Lung (tissue), 11 donors: ENCODE measurements at regions not wholly inside any gene's neighbourhood (a gene's known extent, or its start where the extent isn't known, plus 50 kb on each side); places are given as distances from the start of the nearest gene placed in this dataset.
A peak's percentile ranks its signal among the peaks of the same experiment; 100 is the strongest.

Experiments
- ATAC-seq: fragments of 200-7000 bp; cut with Tn5 transposase; one replicate; pipeline ENCODE4 v1.9.1; 2020; ENCODE audit warnings: moderate number of reproducible peaks; ENCODE audit not compliant: insufficient read depth, low FRiP score
- DNase-seq, 3 donors: peaks; one replicate each; pipeline ENCODE4 v3.0.0-alpha.2; 2013 to 2017
- H3K27ac ChIP-seq, 2 donors: one replicate each; pipeline ENCODE4 v1.5.1; 2013; ENCODE audit warnings: mild to moderate bottlenecking in 2 of 2, moderate library complexity in 2 of 2, control low read depth in 1 of 2, inconsistent platforms in 1 of 2, low read depth in 1 of 2, low read length in 1 of 2
- H3K27me3 ChIP-seq, 3 donors: one replicate each; pipeline ENCODE4 v1.5.1; 2013; ENCODE audit warnings: low read length in 2 of 3; ENCODE audit not compliant: control insufficient read depth in 3 of 3, insufficient read depth in 3 of 3
- H3K36me3 ChIP-seq, 4 donors: one replicate each; pipeline ENCODE4 v1.5.1; 2013; ENCODE audit warnings: low read length in 4 of 4, mild to moderate bottlenecking in 1 of 4, moderate library complexity in 1 of 4; ENCODE audit not compliant: control insufficient read depth in 4 of 4, insufficient read depth in 4 of 4
- H3K4me1 ChIP-seq, 5 donors: one replicate each; pipeline ENCODE4 v1.5.1; 2013; ENCODE audit warnings: low read length in 5 of 5, mild to moderate bottlenecking in 2 of 5, moderate library complexity in 1 of 5; ENCODE audit not compliant: control insufficient read depth in 5 of 5, insufficient read depth in 5 of 5
- H3K4me3 ChIP-seq: one replicate; pipeline ENCODE4 v1.5.1; 2013; ENCODE audit warnings: mild to moderate bottlenecking, control low read depth, moderate library complexity
- H3K9ac ChIP-seq, 2 donors: one replicate each; pipeline ENCODE4 v1.5.1; 2013; ENCODE audit warnings: low read length in 2 of 2, control low read depth in 1 of 2; ENCODE audit not compliant: insufficient read depth in 1 of 2
- H3K9me3 ChIP-seq, 4 donors: one replicate each; pipeline ENCODE4 v1.5.1; 2013; ENCODE audit warnings: low read length in 3 of 4, mild to moderate bottlenecking in 1 of 4, moderate library complexity in 1 of 4; ENCODE audit not compliant: control insufficient read depth in 4 of 4, insufficient read depth in 3 of 4
- CTCF ChIP-seq: IDR thresholded peaks from 2 replicates; pipeline ENCODE4 v1.5.1; 2012; ENCODE audit warnings: mild to moderate bottlenecking; ENCODE audit errors: control extremely low read depth, extremely low read depth
- WGBS, 2 donors: extraction: QIAGEN DNeasy Blood & Tissue Kit; methylation state at CpG; one replicate each; pipeline ENCODE4 v1.1.7; 2013; 5-methylcytosine and 5-hydroxymethylcytosine counted together
- donor health status: control.
- donor health status: control.
- donor health status: Bipolar disorder and iron deficiency.
- donor health status: healthy.
- donor health status: DM: yes; HTN: yes; CAD: no.

- no peak overlapping the region for H3K4me3 ChIP-seq
- no peak for TF ChIP-seq CTCF
- no peaks in the 10 kb centered on the region for H3K4me1 ChIP-seq
- 83 to 90% methylated on average over 4 of the region's 4 CpGs for WGBS, 2 donors
- no peaks in the 10 kb centered on the region for H3K36me3 ChIP-seq
- H3K27me3 ChIP-seq, result no peaks in the 10 kb centered on the region
- H3K9ac ChIP-seq, result no peak overlapping the region
- H3K27ac ChIP-seq, result no peak overlapping the region
- H3K9me3 ChIP-seq, result no peaks in the 10 kb centered on the region
- ATAC-seq, result no peak
- DNase-seq, result no peak
Measured at GRCh38 chr3:110015231-110015963, 678.1 kb upstream of the DPPA4 start.

- no peak overlapping the region for H3K4me3 ChIP-seq
- no peak overlapping the region for H3K27ac ChIP-seq
- no peak for TF ChIP-seq CTCF
- no peaks in the 10 kb centered on the region for H3K9me3 ChIP-seq
- H3K27me3 ChIP-seq, result no peaks in the 10 kb centered on the region
- peak; percentile 10 to 47 (median 45) for DNase-seq
- no peaks in the 10 kb centered on the region for H3K36me3 ChIP-seq
- ATAC-seq, result no peak
- WGBS, 2 donors, result 44 to 68% methylated on average over 3 of the region's 3 CpGs
- no peaks in the 10 kb centered on the region for H3K4me1 ChIP-seq
- no peak overlapping the region for H3K9ac ChIP-seq
Measured at GRCh38 chr3:110016235-110016815, 679.0 kb upstream of the DPPA4 start.

- Histone ChIP-seq H3K4me1 (no peaks in the 10 kb centered on the region), H3K4me3 (no peak overlapping the region), H3K9me3 (no peaks in the 10 kb centered on the region), H3K9ac (no peak overlapping the region), H3K27me3 (no peaks in the 10 kb centered on the region), H3K36me3 (no peaks in the 10 kb centered on the region), H3K27ac (no peak overlapping the region)
- no peak for TF ChIP-seq CTCF
- ATAC-seq, result no peak
- no peak for DNase-seq
Measured at GRCh38 chr3:110017304-110017703, 680.0 kb upstream of the DPPA4 start.
